Hematopoietic multipotent progenitor cell (in vitro differentiated cells): ENCODE measurements at regions not wholly inside any gene's neighbourhood (a gene's known extent, or its start where the extent isn't known, plus 50 kb on each side); places are given as distances from the start of the nearest gene placed in this dataset.
"Not testable (repeated sequence)": the region's sequence is repeated elsewhere in the genome, so short reads cannot be mapped to it uniquely, and the experiment has no call there.

Experiments used
- DNase-seq, 3 donors: peaks; one replicate each; pipeline ENCODE4 v3.0.0-alpha.2; 2011 to 2015; ENCODE audit warnings: low read depth in 2 of 3, low spot score in 2 of 3

GRCh38 chr2:44051593-44052347, 56.0 kb upstream of the LRPPRC start:
- no peak for DNase-seq

GRCh38 chr2:44052584-44052983, 56.8 kb upstream of the LRPPRC start:
- DNase-seq: no peak

- no peak for DNase-seq
These were observed 57.3 kb upstream of the LRPPRC start for GRCh38 chr2:44053052-44053451.

- no peak for DNase-seq
These were observed 57.7 kb upstream of the LRPPRC start for GRCh38 chr2:44053456-44053855.

- no peak for DNase-seq
These were observed 59.4 kb upstream of the LRPPRC start for GRCh38 chr2:44055229-44055628.

DNA sequence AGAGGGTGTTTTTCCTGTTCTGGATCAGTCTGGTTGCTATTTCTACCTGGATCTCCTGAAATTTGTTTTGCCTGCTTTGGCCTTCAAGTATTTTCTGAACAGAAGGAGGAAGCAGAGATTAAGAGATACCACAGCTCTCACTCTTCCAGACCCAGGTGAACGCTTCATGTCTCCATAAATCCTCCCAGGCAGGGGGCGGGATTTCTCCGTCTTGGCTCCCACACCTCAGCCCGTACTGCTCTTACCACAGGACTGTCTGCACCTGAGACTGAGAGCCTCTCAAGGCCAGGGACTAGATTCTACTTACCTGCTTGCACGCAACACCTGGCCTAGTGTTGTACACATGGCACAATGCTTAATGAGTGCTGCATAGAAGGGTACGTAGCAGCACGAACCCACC, 59.9 kb upstream of the LRPPRC start:
- no peak for DNase-seq

GRCh38 chr2:44056947-44057346, 61.2 kb upstream of the LRPPRC start:
- DNase-seq: no peak

GRCh38 chr2:44060286-44060685, 64.5 kb upstream of the LRPPRC start:
- not testable (repeated sequence) for DNase-seq

GRCh38 chr2:44060990-44061389, 65.2 kb upstream of the LRPPRC start:
- DNase-seq: no peak

DNA sequence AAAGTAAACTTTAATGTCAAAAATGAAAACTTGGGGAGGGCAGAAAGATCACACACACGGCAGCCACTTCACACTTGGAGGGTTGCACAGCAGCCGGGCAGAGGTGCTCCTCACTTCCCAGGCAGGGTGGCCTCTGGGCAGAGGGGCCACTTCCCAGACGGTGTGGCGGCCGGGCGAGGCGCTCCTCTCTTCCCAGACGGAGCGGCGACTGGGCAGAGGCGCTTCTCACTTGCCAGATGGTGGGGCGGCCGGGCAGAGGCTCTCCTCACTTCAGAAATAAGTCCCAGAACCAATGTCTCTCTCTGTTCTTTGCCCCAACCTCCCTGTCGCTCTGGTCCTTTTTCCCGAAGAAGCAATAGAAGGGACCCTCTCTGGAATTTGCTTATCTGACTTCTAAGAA, 65.7 kb upstream of the LRPPRC start:
- DNase-seq: no peak

DNA sequence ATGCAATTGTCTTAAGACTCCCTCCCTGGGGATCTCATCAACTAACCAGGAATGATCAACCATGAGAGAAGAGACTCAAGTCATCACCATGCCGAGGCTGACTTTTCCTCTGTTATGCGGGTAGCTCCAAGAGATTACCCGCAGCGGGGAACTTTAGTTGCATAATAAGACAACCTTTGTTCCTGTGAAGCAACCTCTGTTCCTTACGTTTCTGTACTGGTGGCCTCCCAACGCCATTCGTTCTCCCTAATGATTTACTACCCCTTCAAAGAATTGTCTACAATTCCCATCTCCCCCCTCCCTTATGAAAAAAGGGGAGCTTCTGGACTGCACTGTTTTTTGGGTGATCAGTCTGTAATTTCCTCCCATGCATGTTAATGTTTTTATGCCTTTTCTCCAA, 66.1 kb upstream of the LRPPRC start:
- no peak for DNase-seq

- DNase-seq: no peak
These were observed 67.2 kb upstream of the LRPPRC start for GRCh38 chr2:44063033-44063432.

GRCh38 chr2:44064281-44064680, 68.5 kb upstream of the LRPPRC start:
- DNase-seq: not testable (repeated sequence)

DNA sequence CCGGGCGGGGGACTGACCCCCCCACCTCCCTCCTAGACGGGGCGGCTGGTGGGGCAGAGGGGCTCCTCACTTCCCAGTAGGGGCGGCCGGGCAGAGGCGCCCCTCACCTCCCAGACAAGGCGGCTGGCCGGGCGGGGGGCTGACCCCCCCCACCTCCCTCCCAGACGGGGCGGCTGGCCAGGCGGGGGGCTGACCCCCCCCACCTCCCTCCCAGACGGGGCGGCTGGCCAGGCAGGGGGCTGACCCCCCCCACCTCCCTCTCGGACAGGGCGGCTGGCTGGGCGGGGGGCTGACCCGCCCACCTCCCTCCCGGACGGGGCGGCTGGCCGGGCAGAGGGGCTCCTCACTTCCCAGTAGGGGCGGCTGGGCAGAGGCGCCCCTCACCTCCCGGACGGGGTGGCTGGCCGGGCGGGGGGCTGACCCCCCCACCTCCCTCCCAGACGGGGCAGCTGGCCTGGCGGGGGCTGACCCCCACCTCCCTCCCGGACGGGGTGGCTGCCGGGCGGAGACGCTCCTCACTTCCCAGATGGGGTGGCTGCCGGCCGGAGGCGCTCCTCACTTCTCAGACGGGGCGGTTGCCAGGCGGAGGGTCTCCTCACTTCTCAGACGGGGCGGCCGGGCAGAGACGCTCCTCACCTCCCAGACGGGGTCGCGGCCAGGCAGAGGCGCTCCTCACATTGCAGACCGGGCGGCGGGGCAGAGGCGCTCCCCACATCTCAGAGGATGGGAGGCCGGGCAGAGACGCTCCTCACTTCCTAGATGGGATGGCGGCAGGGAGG, 71.4 kb upstream of the LRPPRC start:
- DNase-seq: not testable (repeated sequence)

DNA sequence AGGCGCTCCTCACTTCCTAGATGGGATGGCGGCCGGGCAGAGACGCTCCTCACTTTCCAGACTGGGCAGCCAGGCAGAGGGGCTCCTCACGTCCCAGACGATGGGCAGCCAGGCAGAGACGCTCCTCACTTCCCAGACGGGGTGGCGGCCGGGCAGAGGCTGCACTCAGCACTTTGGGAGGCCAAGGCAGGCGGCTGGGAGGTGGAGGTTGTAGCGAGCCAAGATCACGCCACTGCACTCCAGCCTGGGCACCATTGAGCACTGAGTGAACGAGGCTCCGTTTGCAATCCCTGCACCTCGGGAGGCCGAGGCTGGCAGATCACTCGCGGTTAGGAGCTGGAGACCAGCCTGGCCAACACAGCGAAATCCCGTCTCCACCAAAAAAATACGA, 72.0 kb upstream of the LRPPRC start:
- DNase-seq: not testable (repeated sequence)

- DNase-seq: no peak
These were observed 75.8 kb upstream of the LRPPRC start for GRCh38 chr2:44071454-44072046.

DNA sequence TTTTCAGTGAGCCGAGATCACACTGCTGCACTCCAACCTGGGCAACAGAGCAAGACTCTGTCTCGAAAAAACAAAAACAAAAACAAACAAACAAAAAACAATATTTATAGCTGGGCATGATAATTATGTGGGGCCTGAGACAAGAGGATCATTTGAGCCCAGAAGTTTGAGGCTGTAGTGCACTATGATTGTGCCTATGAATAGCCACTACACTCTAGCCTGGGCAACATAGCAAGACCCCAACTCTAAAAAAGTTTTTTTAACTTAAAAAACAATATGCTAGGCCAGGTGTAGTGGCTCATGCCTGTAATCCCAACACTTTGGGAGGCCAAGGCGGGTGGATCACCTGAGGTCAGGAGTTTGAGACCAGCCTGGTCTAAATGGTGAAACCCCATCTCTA, 77.9 kb upstream of the LRPPRC start:
- DNase-seq: not testable (repeated sequence)

DNA sequence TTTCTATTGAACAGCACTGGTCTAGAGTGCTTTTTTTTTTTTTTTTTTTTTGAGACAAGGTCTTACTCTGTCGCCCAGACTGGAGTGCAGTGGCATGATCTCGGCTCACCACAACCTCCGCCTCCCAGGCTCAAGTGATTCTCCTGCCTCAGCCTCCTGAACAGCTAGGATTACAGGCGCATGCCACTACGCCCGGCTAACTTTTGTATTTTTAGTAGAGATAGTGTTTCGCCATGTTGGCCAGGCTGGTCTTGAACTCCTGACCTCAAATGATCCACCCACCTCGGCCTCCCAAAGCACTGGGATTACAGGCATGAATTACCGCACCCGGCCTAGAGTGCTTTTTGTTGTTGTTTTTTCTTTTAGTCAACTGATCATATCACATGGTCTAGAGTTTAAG, 79.0 kb upstream of the LRPPRC start:
- not testable (repeated sequence) for DNase-seq

GRCh38 chr2:44075541-44075940, 79.8 kb upstream of the LRPPRC start:
- DNase-seq: no peak

- no peak for DNase-seq
These were observed 82.2 kb upstream of the LRPPRC start for GRCh38 chr2:44077942-44078511.

- DNase-seq: no peak
These were observed 83.9 kb upstream of the LRPPRC start for GRCh38 chr2:44079686-44080085.
